A204.1 (cell line): ENCODE measurements at regions not wholly inside any gene's neighbourhood (a gene's known extent, or its start where the extent isn't known, plus 50 kb on each side); places are given as distances from the start of the nearest gene placed in this dataset.

Experiments used
- FAIRE-seq: peaks from 2 replicates; lab custom pipeline; 2012; peaks lifted over from hg19 to GRCh38; lab: Jason Lieb, UNC

DNA sequence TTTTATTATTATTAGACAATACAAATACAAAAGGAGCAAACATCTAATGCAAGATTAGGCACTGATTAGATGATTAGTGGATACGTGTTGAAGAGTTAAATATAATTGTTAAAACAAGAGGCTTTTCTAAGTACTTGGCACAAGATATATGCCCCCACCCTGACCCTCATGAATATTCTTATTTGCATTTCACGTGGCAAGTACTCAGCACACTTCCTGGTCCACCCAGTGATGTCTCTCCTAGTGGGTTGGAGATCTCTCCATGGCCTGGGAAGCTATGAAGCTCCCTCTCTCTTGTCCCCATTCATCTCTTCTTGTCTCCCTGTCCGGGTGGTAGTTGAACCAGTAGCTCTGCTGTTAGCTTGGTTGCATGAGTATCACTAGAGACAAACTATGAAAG lies 375.3 kb downstream of the ADRA2A start:
- FAIRE-seq = no peak

DNA sequence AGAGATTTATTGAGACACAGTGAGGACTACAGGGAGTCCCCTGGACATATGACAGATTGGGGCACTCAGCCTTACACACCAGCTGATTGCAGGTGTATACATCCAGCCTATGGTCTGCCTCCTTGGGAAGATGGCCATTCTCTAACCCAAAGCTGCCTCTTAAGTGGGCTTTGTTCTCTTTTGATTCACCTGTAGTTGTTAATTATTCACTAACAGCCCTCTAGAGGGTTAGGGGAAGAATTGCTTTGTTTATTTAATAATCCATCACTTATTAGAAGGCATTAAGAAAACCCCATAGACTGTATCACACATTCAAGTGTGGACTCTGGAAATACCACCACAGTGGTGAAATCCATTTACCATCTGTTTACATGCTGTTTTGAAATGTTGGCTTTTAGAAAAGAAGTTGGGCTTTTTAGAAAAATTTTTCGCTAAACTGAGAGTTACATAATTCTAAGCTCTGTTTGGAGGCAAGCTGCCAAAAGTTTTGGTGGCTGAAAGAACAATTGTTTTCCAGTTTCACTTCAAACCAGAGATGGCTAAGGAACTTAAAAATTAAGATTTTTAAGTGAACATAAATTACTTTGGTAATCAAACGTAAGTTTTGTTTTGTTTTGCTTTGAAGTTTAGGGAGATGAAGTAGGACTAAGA lies 379.1 kb downstream of the ADRA2A start:
- FAIRE-seq = no peak

DNA sequence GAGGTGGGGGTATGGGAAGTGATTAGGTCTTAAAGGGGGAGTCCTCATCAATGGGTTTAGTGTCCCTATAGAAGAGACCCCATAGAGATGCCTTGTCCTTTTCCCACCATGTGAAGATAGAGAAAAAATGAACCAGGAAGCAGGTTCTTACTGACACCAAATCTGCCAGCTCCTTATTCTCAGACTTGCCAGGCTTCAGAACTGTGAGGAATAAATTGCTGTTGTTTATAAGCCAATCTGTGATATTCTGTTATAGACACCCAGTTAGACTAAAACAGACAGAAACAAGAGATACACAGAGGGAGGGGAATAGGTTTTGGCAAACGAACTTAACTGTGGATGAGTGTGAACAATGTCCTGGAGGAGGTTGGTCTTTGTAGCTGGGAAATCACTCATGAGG lies 381.4 kb downstream of the ADRA2A start:
- no peak for FAIRE-seq

DNA sequence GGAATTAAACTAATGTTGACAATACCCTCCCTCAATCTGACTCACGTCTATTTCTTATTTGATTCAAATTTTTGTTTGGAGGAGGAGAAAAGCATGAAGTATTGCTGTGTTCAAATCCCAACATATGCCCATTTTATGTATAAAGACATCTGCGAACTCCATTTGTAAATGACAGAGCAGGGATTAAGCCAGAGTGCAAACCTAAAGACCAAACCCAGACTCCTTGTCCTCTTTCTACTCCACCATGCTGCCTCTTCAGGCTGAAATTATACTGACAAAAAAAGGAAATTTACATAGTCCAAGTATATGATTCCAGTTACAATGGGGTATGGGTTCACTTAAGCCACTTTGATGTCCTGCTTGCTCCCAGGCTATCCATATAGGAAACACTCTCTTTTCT lies 383.1 kb downstream of the ADRA2A start:
- no peak for FAIRE-seq

DNA sequence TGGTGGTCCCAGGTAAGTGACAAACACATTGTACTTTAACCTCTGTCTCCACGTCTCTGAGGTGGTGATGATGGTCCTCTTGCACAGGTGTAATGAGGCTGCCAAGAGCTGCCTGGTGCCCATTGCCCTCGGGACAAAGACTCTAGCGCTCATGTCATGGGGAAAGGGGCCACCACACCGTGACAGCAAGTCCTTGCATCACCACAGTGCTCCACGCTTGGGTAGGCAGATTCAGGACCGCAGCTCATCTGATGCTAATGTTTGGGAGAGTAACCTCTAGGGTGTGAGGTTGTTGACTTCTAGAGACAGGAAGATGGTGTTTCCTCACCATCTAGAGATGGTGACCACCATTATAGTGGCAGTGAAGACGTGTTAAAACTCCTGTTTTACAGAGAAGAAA lies 395.6 kb downstream of the ADRA2A start:
- FAIRE-seq = no peak

DNA sequence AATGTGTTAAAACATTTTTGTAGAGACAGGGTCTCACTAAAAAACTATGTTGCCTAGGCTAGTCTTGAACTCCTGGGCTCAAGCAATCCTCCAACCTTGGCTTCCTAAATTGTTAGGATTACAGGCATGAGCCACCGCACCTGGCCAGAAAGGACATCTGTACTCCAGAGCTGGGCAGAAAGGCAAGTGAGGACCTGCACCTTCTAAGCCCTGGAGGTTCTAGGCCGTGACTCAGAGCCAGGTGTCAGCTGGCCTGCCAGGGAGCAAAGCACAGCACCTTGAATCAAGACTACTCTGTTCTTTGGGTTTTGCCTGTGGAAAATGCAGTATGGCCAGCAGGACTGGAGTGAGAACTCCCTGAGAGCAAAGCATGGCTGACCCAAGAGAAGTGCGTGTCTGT lies 396.5 kb downstream of the ADRA2A start:
- FAIRE-seq = no peak

DNA sequence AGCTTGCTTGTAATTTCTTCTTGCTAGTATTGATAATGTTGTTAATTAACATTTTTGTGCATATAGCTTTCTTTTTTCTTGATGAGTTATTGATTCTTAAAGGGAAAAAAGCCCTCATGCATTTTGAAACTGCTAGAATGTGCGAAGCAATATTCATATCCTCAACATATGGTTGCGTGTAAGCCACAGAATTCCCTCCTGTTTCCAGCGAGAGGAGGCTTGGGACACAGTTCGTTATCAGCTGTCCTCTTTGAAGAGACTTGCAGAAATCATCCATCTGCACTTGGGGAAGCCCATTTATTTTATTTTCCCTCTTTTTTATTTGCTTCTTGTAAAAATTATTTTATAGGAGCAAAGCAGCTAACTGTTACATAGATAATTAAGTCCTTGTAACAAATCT lies 398.0 kb downstream of the ADRA2A start:
- FAIRE-seq = no peak

DNA sequence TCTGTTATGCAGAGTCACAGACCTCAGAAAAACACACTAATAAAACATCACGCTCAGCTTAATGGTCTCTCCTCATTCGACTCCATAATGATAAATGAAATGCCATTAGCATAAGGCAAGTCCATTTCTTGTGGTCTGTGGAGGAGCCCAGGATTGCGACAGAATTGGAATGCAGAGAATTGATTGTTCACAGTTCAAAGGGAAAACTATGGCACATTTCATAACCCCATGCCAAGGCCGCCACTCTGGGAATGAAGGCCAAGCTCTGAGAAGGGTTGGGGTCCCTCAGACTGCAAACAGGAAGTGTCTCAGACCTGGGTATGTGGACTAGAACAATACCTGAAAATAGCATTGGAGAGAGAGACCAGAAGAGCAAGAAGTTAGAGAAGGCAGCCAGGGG lies 398.9 kb downstream of the ADRA2A start:
- FAIRE-seq = no peak

DNA sequence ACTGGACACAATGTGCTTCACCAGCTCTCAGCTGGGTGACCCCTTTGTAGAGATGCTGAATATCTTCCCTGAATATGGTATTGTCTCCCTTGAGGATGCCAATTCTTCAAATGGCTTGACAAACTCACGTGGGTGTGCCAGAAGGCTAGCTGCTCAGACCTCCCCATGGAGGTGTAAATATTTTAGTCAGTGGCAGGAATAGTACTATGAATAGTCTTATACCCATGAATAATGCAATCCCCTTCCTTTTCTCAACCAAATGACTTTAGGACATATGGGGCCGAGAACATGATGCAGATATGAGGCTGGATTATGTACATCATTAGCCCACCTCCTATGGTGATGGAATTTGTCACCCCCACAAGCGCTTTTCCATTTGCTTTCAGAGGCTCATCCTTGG lies 401.8 kb downstream of the ADRA2A start:
- no peak for FAIRE-seq

DNA sequence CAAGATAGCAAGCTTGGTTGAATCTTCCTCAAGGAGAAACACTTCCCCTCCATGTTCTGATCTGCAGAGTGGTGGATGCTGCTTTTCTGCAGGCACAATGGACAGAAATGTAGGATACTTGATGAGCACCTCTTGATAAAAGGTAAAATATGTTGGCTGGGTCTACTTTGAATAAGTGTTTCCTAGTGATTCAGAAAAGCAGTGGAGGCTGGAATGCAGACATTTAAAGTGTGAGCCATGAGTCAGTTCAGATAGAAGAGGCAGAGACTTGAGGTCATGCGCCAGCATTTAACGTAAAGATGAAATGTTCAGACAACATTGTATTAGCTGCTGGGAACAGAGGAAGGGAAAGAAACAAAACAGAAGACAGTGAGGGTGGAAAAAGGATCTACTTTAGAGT lies 403.1 kb downstream of the ADRA2A start:
- no peak for FAIRE-seq

DNA sequence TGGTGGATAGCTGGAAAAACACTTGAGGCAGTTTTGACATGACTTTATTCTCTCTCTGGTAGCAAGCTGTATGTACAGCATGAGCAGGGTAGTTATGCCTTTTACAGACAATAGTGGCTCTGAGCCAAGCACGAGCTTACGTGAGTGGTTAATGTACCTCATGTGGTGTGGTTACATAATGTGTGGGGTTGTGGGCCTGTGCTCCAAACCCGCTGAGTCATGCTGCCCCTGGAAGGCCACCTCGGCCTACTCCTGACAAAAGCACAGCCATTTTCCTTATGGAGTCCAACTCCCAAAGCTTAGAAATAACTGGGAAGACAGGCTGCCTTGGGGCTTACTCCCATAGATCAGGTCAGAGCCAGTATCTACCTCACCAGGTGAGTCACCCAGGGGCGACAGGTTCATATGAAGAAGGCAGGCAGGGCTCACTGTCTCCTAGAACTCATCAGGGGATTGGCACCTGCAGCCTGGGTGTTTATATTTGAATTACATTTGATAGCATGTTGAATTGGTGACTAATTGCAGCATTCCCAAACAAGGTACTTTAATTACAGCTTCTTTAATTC lies 404.5 kb downstream of the ADRA2A start:
- FAIRE-seq = no peak

DNA sequence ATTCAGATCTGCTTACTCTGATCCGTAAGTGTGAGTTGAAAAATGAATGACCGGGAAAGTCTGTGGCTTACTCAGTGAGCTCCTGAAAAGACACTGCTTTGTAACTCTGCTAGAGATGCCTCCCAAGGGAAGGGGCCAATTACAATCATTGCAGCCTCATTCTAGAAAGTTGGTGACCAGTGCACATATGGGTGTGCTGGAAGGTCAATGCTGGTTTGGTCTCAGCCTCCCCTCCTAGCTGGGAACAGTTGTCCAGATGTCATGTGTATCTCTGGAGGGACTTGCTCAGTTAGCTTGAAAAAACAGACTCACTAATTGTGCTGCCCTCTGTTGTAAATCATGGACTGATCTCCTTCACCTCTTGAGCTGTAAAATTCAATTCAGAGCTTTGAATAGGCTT lies 405.0 kb downstream of the ADRA2A start:
- FAIRE-seq = no peak

DNA sequence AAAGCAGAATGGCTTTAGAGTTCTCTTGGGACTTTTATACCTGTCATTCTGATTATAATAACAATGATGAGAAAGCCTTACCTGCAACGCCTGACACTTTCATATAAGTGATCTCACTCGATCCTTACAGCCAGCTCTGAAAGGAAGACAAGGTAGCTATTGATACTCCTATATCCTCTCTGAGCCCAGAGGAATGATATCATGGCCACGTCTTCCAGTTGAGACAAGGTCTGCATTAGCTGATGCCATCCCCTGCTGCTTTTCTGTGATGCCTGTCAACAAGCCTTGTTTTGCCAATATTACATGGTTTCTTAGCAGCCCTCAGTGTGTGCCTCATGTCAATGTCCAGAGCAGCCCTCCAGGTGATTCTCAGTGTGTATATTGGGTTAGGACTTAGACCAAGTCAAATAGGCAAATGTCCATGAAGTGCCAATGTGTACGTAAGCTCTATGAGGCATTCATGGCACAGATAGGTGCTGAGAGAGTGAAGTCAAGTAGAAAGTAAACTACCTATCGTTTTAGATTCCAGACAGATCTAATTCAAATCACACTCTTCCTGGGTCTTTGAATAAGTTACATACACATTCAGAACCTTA lies 405.9 kb downstream of the ADRA2A start:
- no peak for FAIRE-seq

DNA sequence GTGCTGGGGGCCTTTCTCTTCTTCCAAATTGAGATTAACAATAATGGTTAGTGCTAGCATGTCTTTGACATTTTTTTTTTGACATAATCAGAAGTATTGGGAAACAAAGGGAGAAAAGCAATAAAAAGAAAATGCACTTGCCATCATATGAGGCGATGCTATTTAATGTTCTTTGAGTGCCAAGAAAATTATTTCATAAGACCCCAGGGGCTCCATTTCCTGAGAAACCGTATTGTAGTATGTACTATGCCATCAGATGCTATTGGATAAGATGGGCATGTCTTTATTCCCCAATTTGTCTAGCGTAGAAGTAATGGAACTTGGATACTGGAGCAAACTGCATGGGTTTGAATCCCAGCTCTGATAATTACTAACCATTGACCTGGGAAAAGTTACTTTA lies 408.9 kb downstream of the ADRA2A start:
- no peak for FAIRE-seq

DNA sequence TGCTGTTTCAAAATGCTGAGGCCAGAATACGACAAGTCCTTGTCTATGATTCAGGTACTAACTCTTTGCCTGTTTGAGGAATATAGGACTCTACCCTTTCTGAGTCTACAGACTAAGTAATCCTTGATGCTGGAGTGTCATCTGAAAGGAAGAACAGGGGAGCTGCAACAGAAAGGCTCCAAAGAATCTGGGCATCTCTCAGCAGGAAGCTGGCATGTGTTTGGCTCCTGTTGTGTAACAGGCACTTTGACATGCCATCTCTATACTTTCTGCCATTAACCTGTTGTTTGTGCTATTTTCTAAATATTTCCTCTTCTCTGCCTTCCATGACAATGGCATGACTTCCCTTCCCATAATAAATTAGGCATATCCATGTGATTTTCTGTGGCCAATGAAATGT lies 409.5 kb downstream of the ADRA2A start:
- FAIRE-seq = no peak

DNA sequence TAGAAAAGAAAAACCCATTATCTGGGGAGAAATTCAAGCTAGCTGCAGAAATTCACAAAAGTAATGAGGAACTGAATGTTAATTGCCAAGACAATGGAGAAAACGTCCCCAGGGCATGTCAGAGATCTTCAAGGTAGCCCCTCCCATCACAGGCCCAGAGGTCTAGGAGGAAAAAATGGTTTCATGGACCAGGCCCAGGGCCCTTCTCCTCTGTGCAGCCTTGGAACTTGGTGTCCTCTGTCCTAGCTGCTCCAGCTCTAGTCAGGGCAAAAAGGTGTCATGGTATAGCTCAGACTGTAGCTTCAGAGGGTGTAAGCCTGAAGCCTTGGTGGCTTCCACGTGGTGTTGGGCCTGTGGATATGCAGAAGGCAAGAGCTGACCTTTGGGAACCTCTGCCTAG lies 411.8 kb downstream of the ADRA2A start:
- no peak for FAIRE-seq

DNA sequence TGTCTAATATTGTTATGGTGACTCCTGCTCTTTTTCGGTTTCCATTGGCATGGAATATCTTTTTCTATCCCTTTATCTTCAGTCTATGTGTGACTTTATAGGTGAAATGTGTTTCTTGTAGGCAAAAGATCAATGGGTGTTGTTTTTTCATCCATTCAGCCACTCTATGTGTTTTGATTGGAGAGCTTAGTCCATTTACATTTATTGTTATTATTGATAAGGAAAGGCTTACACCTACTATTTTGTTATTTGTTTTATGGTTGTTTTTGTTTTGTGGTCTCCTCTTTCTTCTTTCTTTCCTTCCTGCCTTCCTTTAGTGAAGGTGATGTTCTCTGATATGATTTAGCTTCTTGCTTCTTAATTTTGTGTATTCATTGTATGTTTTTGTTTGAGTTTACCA lies 414.3 kb downstream of the ADRA2A start:
- FAIRE-seq = no peak

DNA sequence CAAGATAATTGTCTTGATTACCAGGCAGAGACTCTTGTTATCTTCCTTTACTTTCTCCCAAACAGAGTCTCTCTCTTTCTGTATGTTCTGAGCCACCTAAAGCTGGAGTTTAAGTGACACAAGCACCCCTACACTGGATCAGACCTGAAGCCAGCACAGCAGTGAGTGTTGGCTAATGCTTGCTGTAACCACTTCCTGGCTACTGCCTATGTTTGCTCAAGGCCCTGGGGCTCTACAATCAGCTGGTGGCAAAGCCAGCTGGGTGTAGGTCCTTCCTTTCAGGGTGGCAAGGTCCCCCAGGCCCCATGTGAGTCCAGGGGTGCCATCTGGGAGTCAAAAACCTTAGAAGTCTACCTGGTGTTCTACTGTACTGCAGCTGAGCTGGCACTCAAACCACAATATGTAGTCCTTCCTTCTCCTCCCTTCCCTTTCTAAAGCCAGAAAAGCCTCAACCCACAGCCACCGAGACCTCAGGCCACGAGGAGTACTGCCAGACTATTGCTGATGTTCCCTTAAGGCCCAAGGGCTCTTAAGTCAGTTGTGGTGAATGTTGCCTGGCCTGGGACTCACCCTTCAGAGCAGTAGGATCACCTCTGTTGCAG lies 416.3 kb downstream of the ADRA2A start:
- FAIRE-seq = no peak

DNA sequence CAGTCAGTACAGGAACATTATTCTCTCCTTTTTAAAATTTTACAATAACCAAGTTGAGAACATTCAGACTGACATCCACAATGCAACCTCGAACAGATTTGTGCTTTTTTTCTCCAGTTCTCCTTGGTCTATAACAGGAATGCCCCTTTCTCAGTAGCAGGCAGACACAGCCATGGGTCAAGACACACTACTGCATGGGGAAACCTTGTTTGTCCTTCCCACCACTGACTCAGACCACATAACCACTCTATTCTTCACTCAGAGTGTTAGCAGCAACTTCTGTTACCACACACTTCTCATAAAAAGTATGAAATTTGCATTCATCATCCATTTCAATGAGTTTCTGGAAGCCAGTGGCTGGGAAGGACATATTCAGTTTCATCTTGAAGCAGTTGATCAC lies 421.7 kb downstream of the ADRA2A start:
- FAIRE-seq = no peak

DNA sequence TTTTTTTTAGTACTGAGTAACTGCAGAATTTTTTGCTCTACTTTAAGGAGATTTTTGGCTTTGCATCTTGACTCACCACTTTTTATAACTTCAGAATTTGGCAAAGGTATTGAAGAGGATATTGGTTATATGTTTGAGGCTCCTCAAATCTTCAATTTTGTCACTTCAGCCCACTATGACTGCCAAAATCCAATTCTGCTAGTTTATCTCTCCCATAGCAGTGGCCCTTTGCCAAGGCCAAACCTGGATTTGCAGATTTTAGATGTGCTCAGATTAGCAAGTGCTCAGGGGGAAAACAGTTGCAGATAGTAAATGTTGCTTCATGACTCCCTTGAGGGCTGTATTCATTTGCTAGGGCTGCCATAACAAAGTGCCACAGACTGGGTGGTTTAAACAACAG lies 427.5 kb downstream of the ADRA2A start:
- no peak for FAIRE-seq

DNA sequence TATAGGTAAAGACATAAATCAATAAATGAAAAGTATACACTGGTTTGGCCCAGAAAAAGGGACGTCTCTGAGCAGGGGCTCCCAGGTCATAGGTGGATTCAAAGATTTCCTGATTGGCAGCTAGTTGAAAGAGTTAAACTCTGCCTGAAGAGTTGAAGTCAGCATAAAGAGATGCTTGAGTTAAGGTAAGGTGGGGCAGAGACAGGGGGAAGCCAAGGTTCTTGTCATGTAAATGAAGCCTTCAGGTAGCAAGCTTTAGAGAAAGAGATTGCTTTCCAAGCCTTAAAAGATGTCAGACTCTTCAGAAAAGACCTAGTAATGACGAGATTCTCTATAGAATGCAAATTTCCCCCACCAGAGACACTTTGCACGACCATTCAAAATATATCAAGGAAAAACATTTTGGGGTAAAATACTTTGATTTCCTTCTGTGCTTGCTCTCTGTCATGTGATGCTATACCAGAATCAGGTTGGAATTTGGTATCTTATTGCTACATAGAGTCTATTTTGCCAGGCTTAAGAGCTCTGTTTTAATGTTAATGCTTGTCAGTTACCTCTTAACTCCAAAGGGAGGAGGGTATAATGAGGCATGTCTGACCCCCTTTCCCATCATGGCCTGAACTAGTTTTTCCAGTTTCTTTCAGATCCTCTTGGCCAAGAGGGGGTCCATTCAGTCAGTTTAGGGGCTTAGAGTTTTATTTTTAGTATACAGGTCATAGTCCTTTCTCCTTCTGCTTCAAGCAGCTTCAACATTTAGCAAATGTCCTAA lies 429.6 kb downstream of the ADRA2A start:
- FAIRE-seq = no peak

DNA sequence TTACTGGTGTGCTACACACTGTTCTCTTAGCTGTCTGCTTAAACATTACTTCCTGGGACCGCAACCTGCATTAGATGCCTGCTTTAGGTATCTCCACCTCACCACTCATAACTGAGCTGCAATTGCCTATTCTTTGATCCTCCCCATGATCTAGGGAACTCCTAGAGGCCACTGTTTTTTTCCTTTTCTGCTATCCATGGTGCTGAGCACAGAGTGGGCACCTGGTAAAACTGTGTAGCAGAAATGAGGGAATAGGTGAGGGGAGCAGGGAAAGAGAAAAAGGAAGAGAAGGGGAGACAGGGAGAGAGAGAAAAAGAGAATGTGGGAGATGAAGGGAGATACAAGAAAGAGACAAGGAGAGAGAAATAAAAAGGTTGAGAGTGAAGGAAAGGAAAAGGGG lies 434.9 kb downstream of the ADRA2A start:
- no peak for FAIRE-seq

DNA sequence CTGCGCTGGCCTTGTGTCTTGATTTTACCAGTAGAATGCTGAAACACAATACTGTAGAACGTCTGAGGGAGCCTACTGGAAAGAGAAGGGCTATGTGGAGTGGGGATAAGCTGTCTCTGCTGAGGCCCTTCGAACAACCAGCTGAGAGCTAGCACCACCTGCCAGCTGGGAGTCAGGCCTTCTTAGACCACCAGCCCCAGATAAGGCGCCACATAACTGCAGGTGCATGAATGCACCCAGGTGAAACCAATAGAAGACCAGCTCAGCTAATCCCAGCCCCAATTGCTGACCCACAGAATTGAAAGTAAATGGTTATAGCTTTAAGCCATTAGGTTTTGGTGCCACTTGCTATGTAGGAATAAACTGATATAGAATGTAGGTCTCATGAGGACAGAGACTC lies 438.4 kb downstream of the ADRA2A start:
- FAIRE-seq = no peak
